ENCODE measurements at regions not wholly inside any gene's neighbourhood (a gene's known extent, or its start where the extent isn't known, plus 50 kb on each side); places are given as distances from the start of the nearest gene placed in this dataset.

DNA sequence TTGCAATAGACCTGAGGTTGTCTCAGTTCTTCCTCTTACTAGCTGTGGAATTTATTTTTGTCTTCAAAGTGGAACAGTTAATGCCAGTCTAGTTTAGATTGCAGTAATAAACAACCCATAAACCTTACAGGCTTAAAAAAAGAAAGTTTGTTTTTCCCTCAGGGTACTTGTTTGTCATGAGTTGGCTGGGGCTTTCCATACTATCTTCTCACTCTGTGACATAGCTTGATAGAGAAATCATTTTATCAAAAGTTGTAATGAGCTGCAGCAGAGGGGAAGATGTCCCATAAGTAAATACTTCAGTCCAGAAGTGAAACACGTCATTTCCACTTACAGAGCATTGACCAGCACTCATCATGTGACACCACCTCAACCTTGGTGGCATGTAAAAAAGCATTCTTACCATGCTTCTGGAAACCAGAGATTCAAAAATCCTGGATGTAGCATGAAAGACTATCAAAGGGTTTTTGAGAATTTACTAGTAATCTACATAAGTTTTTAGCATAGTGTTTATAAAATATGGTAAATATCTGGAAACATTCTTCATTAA, 62.8 kb upstream of the COL11A1 start:
- H3K4me1 Mint-ChIP-seq = no peaks in the 10 kb centered on the region
- DNase-seq (no peak), ATAC-seq (ENCODE audit: low read depth) (no peak)
- no peak overlapping the region for H3K27ac Mint-ChIP-seq
- H3K36me3 Mint-ChIP-seq (ENCODE audit: low read depth) = no peaks in the 10 kb centered on the region
- intact Hi-C loops (cut with micrococcal nuclease) = no loop called here
- peaks cover 2% of the 10 kb centered on the region for H3K9me3 Mint-ChIP-seq
- H3K27me3 Mint-ChIP-seq = no peaks in the 10 kb centered on the region
- TF ChIP-seq, protein P1, sequence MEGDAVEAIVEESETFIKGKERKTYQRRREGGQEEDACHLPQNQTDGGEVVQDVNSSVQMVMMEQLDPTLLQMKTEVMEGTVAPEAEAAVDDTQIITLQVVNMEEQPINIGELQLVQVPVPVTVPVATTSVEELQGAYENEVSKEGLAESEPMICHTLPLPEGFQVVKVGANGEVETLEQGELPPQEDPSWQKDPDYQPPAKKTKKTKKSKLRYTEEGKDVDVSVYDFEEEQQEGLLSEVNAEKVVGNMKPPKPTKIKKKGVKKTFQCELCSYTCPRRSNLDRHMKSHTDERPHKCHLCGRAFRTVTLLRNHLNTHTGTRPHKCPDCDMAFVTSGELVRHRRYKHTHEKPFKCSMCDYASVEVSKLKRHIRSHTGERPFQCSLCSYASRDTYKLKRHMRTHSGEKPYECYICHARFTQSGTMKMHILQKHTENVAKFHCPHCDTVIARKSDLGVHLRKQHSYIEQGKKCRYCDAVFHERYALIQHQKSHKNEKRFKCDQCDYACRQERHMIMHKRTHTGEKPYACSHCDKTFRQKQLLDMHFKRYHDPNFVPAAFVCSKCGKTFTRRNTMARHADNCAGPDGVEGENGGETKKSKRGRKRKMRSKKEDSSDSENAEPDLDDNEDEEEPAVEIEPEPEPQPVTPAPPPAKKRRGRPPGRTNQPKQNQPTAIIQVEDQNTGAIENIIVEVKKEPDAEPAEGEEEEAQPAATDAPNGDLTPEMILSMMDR (IDR thresholded peaks at IDR 0.05) = no peak
- H3K4me3 Mint-ChIP-seq = no peak overlapping the region
- ChIA-PET CTCF (no interaction called here), POLR2A (no interaction called here)

DNA sequence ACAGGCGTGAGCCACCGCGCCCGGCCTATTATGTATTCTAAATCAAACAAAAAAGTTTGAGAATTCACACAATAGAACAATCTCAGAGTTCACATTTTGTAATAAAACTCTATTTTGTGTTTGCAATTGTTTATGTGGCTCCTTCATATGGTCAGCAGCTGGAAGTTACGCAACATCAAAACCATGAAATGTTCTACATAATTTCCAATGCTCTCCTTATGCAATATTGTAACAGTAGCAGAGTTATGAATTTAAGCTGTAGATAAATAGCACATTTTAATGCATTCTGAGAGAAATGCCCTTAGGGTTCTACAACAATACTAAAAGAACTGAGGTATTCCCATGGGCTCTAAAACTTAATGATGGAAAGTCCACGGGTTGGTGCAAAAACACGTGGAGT, 62.3 kb upstream of the COL11A1 start:
- Mint-ChIP-seq H3K27me3 (no peaks in the 10 kb centered on the region), H3K36me3 (ENCODE audit: low read depth) (no peaks in the 10 kb centered on the region), H3K4me3 (no peak overlapping the region), H3K27ac (no peak overlapping the region), H3K9me3 (peaks cover 5% of the 10 kb centered on the region), H3K4me1 (no peaks in the 10 kb centered on the region)
- DNase-seq (no peak), ATAC-seq (ENCODE audit: low read depth) (no peak)
- intact Hi-C loops (cut with micrococcal nuclease) = no loop called here
- TF ChIP-seq, protein P1 (IDR thresholded peaks at IDR 0.05) = no peak
- ChIA-PET POLR2A (no interaction called here), CTCF (no interaction called here)

DNA sequence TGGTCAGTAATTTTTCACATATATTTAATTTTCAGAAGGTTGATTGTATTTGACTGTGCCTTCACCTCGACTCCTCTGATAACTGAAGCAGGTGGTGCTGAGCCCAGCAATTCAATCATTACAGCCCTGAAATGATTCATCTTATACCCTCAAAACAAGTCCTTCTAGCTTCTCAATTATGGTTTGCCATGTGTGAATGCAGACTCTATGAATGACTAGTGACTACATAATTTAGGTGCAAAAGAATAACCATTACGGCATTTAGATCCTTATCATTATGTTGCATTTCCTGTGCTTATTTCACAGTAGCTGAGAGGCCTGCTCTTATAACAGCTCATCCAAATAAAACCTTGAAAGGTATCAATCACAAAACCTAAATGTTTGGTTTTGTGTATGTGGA, 54.0 kb upstream of the COL11A1 start:
- DNase-seq (no peak), ATAC-seq (ENCODE audit: low read depth) (no peak)
- intact Hi-C loops (cut with micrococcal nuclease) = no loop called here
- no peaks in the 10 kb centered on the region for H3K27me3 Mint-ChIP-seq
- H3K4me1 Mint-ChIP-seq = no peaks in the 10 kb centered on the region
- no peaks in the 10 kb centered on the region for H3K36me3 Mint-ChIP-seq (ENCODE audit: low read depth)
- TF ChIP-seq, protein P1 (IDR thresholded peaks at IDR 0.05) = no peak
- no peak overlapping the region for H3K27ac Mint-ChIP-seq
- H3K4me3 Mint-ChIP-seq = no peak overlapping the region
- CTCF ChIA-PET = no interaction called here
- POLR2A ChIA-PET = no interaction called here
- peaks cover 5% of the 10 kb centered on the region for H3K9me3 Mint-ChIP-seq

DNA sequence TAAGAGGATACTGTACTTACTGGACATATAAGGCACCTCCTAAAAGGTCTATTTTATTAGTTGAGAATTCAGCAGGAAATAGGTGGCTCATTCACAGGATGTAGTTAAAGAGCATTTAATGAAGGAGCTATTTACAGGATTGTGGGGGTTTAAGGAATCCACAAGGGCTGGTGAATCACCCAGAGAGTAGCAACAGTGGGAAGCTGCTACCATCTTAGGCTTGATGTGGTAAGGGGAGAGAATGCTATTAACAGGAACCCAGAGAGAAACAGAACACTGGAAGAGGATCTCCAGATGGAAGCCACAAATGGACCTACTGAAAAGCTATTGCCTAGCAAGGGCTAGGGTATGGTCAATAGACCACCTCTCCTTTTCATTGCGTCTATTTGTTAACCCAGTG, 52.0 kb upstream of the COL11A1 start:
- DNase-seq = no peak
- ChIA-PET CTCF (no interaction called here), POLR2A (no interaction called here)
- Mint-ChIP-seq H3K27me3 (no peaks in the 10 kb centered on the region), H3K9me3 (no peaks in the 10 kb centered on the region), H3K4me1 (no peaks in the 10 kb centered on the region), H3K36me3 (ENCODE audit: low read depth) (no peaks in the 10 kb centered on the region), H3K27ac (no peak overlapping the region), H3K4me3 (no peak overlapping the region)
- TF ChIP-seq, protein P1 (IDR thresholded peaks at IDR 0.05) = no peak
- no peak for ATAC-seq (ENCODE audit: low read depth)
- intact Hi-C loops (cut with micrococcal nuclease) = no loop called here

Measured in activated B cell treated with CpG ODN at 0.5 μM for 24 hours (primary cell).